Heart left ventricle (tissue), 13 donors: ENCODE measurements at regions not wholly inside any gene's neighbourhood (a gene's known extent, or its start where the extent isn't known, plus 50 kb on each side); places are given as distances from the start of the nearest gene placed in this dataset.

Experiments used
- POLR2A ChIP-seq, 2 donors: fragments of 450-650 bp; IDR thresholded peaks; one replicate each; pipeline ENCODE4 v1.6.1; 2017; ENCODE audit warnings: antibody characterized with exemption in 2 of 2, mild to moderate bottlenecking in 2 of 2, moderate library complexity in 2 of 2
- TF ChIP-seq, protein P1 (sequence below), 12 donors: fragments of 200-600 bp; sonication (generic) in 4 of 12; IDR thresholded peaks; one replicate each; pipeline versions ENCODE4 v1.5.0 to v1.8.0; 2018 to 2022; ENCODE audit warnings: antibody characterized with exemption in 12 of 12, mild to moderate bottlenecking in 5 of 12
- donor health status: ischemic (EF 13 %, LVEDD 7.1; RV severe dilation, severe dysfunction).
- donor health status: DM: no; HTN: yes; CAD: no.
- donor health status: DM: no; HTN: no; CAD: no.
- donor health status: ischemic (EF 25% LVEDD 6.9; RV normal size, moderate dysfunction).
- donor health status: ischemic (EF 25% LVEDD 5.7; RV mildly dilated, moderate dysfunction).
- donor health status: ischemic (EF 35%, LVEDD 5.7; RV mildly dilated, moderate dysfunction).
- donor health status: nonischemic (EF 11% LVEDD 7.7; RV severe dilation, severe dysfunction).
- donor health status: DM: yes; HTN: yes; CAD: no.
- donor health status: PGD.
- donor health status: ischemic (EF 29% LVEDD 5.4; RV normal size, mild dysfunction).
- donor health status: nonischemic (EF 23%, LVEDD 6.1; RV moderate dilation, normal function).

DNA sequence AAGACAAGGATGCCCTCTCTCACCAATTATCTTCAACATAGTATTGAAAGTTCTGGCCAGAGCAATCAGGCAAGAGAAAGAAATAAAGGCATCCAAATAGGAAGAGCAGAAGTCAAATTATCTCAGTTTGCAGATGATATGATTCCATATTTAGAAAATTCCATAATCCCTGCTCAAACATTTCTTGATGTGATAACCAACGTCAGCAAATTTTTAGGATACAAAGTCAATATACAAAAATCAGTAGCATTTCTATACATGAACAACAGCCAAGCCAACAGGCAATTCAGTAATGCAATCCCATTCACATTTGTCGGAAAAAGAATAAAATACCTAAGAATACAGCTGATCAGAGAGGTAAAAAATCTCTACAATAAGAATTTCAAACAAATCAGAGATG, 969.7 kb upstream of the USP15 start:
- no peak for TF ChIP-seq POLR2A (IDR thresholded peaks at IDR 0.05)
- TF ChIP-seq, protein P1, sequence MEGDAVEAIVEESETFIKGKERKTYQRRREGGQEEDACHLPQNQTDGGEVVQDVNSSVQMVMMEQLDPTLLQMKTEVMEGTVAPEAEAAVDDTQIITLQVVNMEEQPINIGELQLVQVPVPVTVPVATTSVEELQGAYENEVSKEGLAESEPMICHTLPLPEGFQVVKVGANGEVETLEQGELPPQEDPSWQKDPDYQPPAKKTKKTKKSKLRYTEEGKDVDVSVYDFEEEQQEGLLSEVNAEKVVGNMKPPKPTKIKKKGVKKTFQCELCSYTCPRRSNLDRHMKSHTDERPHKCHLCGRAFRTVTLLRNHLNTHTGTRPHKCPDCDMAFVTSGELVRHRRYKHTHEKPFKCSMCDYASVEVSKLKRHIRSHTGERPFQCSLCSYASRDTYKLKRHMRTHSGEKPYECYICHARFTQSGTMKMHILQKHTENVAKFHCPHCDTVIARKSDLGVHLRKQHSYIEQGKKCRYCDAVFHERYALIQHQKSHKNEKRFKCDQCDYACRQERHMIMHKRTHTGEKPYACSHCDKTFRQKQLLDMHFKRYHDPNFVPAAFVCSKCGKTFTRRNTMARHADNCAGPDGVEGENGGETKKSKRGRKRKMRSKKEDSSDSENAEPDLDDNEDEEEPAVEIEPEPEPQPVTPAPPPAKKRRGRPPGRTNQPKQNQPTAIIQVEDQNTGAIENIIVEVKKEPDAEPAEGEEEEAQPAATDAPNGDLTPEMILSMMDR (IDR thresholded peaks at IDR 0.05) = no peak
